ENCODE measurements at regions not wholly inside any gene's neighbourhood (a gene's known extent, or its start where the extent isn't known, plus 50 kb on each side); places are given as distances from the start of the nearest gene placed in this dataset.

DNA sequence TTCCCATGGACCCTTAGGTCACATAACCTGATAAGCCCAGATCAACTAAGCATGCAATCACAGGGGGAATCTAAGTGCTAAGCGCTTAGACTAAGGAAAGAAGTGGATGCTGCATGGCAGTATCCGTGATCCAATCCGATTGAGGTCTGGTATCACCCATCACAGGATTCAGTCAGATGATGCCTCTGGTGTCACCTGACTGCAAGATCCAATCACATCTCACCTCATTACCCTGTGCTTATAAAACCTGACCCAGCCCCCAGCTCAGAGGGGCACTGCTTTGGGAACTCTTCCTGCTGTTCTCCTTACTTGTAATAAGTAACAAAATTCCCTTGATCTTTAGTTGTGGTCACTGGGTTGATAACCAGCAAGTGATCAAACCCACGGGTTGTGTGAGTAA is 84.7 kb upstream of the TMEM168 start:
- H2AFZ ChIP-seq (ENCODE audit: low read length): no peak overlapping the region
- H3K14ac ChIP-seq (ENCODE audit: insufficient read depth, low read length): no peak overlapping the region
- H3T11ph ChIP-seq (ENCODE audit: low read length): no peak overlapping the region
- no peak overlapping the region for H3K27ac ChIP-seq (ENCODE audit: insufficient read length, low read depth, low read length)
- no CpG with 5 or more reads among the region's 4 CpGs for WGBS (ENCODE audit: extremely low coverage, insufficient read length, low lambda C conversion rate)
- no peak overlapping the region for H3K4me2 ChIP-seq (ENCODE audit: insufficient read depth, insufficient read length, low read length)
- H4K20me1 ChIP-seq (ENCODE audit: control insufficient read depth, insufficient read depth, insufficient read length): no peaks in the 10 kb centered on the region
- H2BK15ac ChIP-seq (ENCODE audit: low read depth, low read length): no peak overlapping the region
- no peaks in the 10 kb centered on the region for H3K23me2 ChIP-seq (ENCODE audit: insufficient read length, low read depth, low read length, poor library complexity, severe bottlenecking)
- no peak overlapping the region for H4K8ac ChIP-seq (replicated peaks; ENCODE audit: insufficient read length, low read depth, low read length)
- Mint-ChIP-seq H3K9me3 (no peaks in the 10 kb centered on the region), H3K4me1 (peaks cover 6 to 7% of the 10 kb centered on the region in 2 experiments), H3K27ac (no peak overlapping the region), H3K36me3 (ENCODE audit: insufficient read depth in 1 of 3, low read depth in 3 of 3) (no peaks in the 10 kb centered on the region; a peak in 1 of 7 replicates), H3K4me3 (no peak overlapping the region), H3K27me3 (ENCODE audit: low read depth) (no peaks in the 10 kb centered on the region)
- H3K27me3 ChIP-seq (ENCODE audit: insufficient read depth, low read length): no peaks in the 10 kb centered on the region
- H4K5ac ChIP-seq (ENCODE audit: insufficient read length, low read depth, low read length): no peak overlapping the region
- no peak overlapping the region for H3K18ac ChIP-seq (ENCODE audit: insufficient read length, low read depth, low read length)
- no peak overlapping the region for H2AK5ac ChIP-seq (ENCODE audit: insufficient read length, low read length)
- peaks cover 2% of the 10 kb centered on the region; the same call in 1 of the 2 replicates for H3K79me2 ChIP-seq (ENCODE audit: insufficient read depth, low read length)
- H2BK120ac ChIP-seq (ENCODE audit: low read depth, low read length, poor library complexity, severe bottlenecking): no peak overlapping the region
- no peak for DNase-seq
- no peak overlapping the region for H3K56ac ChIP-seq (ENCODE audit: insufficient read length, low read depth, low read length)
- no peak overlapping the region for H4K91ac ChIP-seq (ENCODE audit: insufficient read length, low read depth, low read length)
- H3K4me1 ChIP-seq (ENCODE audit: insufficient read depth, low read length): no peaks in the 10 kb centered on the region
- no peak overlapping the region for H2BK20ac ChIP-seq (ENCODE audit: low read depth, low read length, poor library complexity, severe bottlenecking)
- no peak overlapping the region for H3K9ac ChIP-seq (ENCODE audit: extremely low read depth, insufficient read length, low read length)
- no peak overlapping the region for H3K23ac ChIP-seq (ENCODE audit: insufficient read length, low read depth, low read length)
- no peak overlapping the region for H2BK5ac ChIP-seq (ENCODE audit: insufficient read length, low read length)
- no peak overlapping the region for H2BK12ac ChIP-seq (ENCODE audit: insufficient read length, low read depth, low read length)
- peaks cover 2% of the 10 kb centered on the region for H3K79me1 ChIP-seq (ENCODE audit: insufficient read depth, low read depth, low read length, poor library complexity, severe bottlenecking)
- TF ChIP-seq, protein P1, sequence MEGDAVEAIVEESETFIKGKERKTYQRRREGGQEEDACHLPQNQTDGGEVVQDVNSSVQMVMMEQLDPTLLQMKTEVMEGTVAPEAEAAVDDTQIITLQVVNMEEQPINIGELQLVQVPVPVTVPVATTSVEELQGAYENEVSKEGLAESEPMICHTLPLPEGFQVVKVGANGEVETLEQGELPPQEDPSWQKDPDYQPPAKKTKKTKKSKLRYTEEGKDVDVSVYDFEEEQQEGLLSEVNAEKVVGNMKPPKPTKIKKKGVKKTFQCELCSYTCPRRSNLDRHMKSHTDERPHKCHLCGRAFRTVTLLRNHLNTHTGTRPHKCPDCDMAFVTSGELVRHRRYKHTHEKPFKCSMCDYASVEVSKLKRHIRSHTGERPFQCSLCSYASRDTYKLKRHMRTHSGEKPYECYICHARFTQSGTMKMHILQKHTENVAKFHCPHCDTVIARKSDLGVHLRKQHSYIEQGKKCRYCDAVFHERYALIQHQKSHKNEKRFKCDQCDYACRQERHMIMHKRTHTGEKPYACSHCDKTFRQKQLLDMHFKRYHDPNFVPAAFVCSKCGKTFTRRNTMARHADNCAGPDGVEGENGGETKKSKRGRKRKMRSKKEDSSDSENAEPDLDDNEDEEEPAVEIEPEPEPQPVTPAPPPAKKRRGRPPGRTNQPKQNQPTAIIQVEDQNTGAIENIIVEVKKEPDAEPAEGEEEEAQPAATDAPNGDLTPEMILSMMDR (conservative IDR thresholded peaks at IDR 0.05): no peak
- no peaks in the 10 kb centered on the region for H3K9me3 ChIP-seq (ENCODE audit: control insufficient read depth, low read depth, low read length)
- H3K4ac ChIP-seq (ENCODE audit: low read depth, low read length): no peak overlapping the region
